RKO (cell line): ENCODE measurements at regions not wholly inside any gene's neighbourhood (a gene's known extent, or its start where the extent isn't known, plus 50 kb on each side); places are given as distances from the start of the nearest gene placed in this dataset.
"Not testable (repeated sequence)": the region's sequence is repeated elsewhere in the genome, so short reads cannot be mapped to it uniquely, and the experiment has no call there.

Source experiments
- DNase-seq: peaks from one replicate; pipeline ENCODE4 v3.0.0-alpha.2; 2016; ENCODE audit warnings: low spot score

- DNase-seq = no peak
These were observed 187.8 kb upstream of the LHX8 start for GRCh38 chr1:74946388-74946787.

- not testable (repeated sequence) for DNase-seq
These were observed 184.8 kb upstream of the LHX8 start for GRCh38 chr1:74949348-74949747.

GRCh38 chr1:74951981-74952380, 182.2 kb upstream of the LHX8 start:
- not testable (repeated sequence) for DNase-seq

- DNase-seq = no peak
These were observed 181.4 kb upstream of the LHX8 start for GRCh38 chr1:74952786-74953185.

GRCh38 chr1:74953622-74954021, 180.6 kb upstream of the LHX8 start:
- DNase-seq = no peak

- DNase-seq = no peak
These were observed 171.1 kb upstream of the LHX8 start for GRCh38 chr1:74963120-74963519.

GRCh38 chr1:74964508-74965102, 169.6 kb upstream of the LHX8 start:
- DNase-seq = no peak

GRCh38 chr1:74969566-74970135, 164.5 kb upstream of the LHX8 start:
- DNase-seq = no peak

- DNase-seq = no peak
These were observed 162.2 kb upstream of the LHX8 start for GRCh38 chr1:74971982-74972381.

- DNase-seq = no peak
These were observed 157.7 kb upstream of the LHX8 start for GRCh38 chr1:74976491-74976890.

- DNase-seq = not testable (repeated sequence)
These were observed 141.7 kb upstream of the LHX8 start for GRCh38 chr1:74992448-74992847.

- no peak for DNase-seq
These were observed 138.4 kb upstream of the LHX8 start for GRCh38 chr1:74995821-74996220.

GRCh38 chr1:75010547-75010946, 123.6 kb upstream of the LHX8 start:
- DNase-seq = no peak

- DNase-seq = no peak
These were observed 119.9 kb upstream of the LHX8 start for GRCh38 chr1:75014250-75014649.

- DNase-seq = no peak
These were observed 111.2 kb upstream of the LHX8 start for GRCh38 chr1:75023005-75023404.

GRCh38 chr1:75034376-75034775, 99.8 kb upstream of the LHX8 start:
- no peak for DNase-seq

GRCh38 chr1:75035536-75035935, 98.7 kb upstream of the LHX8 start:
- DNase-seq = peak; percentile 47

GRCh38 chr1:75053207-75053606, 81.0 kb upstream of the LHX8 start:
- peak; percentile 59 for DNase-seq

GRCh38 chr1:75058424-75058823, 75.8 kb upstream of the LHX8 start:
- DNase-seq = no peak

GRCh38 chr1:75062111-75062510, 72.1 kb upstream of the LHX8 start:
- no peak for DNase-seq

GRCh38 chr1:75067975-75068374, 66.2 kb upstream of the LHX8 start:
- no peak for DNase-seq

GRCh38 chr1:75074831-75075395, 59.3 kb upstream of the LHX8 start:
- no peak for DNase-seq

- DNase-seq = no peak
These were observed 54.5 kb upstream of the LHX8 start for GRCh38 chr1:75079538-75080290.
